ENCODE measurements at regions not wholly inside any gene's neighbourhood (a gene's known extent, or its start where the extent isn't known, plus 50 kb on each side); places are given as distances from the start of the nearest gene placed in this dataset.

DNA sequence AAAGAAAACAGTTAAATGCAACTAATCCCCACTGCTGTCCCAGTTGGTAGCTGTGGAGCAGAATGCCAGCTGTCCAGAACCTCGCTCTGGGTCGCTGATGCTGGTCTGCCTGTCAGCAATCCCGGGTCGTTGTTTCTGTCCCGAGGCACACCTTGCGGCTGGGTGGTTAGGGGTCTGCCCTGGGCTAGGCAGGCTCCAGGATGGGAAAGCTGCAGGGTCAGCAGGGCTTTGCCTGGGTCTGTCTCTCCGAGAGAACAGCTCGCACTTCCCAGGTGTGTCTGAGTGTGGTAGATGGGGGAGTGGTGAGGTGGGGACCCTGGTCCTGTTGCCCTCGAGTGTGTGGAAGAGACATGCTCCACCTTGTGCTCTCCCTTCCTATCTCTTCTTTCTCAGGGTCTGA, 261.2 kb downstream of the CLIC5 start:
- Histone ChIP-seq H3K4me2 (ENCODE audit: low read length) (no peak overlapping the region), H2AFZ (ENCODE audit: low read depth, low read length) (no peak overlapping the region), H3K9me3 (ENCODE audit: low read length) (no peaks in the 10 kb centered on the region), H3K27me3 (ENCODE audit: insufficient read depth, low read depth, low read length) (no peaks in the 10 kb centered on the region), H3K36me3 (ENCODE audit: insufficient read depth, low read length) (no peaks in the 10 kb centered on the region), H3K9ac (ENCODE audit: low read length) (no peak overlapping the region), H4K20me1 (ENCODE audit: insufficient read depth) (no peaks in the 10 kb centered on the region), H3F3A (ENCODE audit: insufficient read depth, low read length, poor library complexity, severe bottlenecking) (no peaks in the 10 kb centered on the region), H3K9me2 (ENCODE audit: insufficient read depth, low read length) (no peaks in the 10 kb centered on the region), H3K79me2 (replicated peaks; ENCODE audit: insufficient read depth, low read length) (no peaks in the 10 kb centered on the region), H3K4me3 (ENCODE audit: low read length) (no peak overlapping the region), H3K27ac (ENCODE audit: low read length) (no peak overlapping the region)
- TF ChIP-seq TAF1 (IDR thresholded peaks at IDR 0.05; ENCODE audit: low read depth), result no peak
- no peak for TF ChIP-seq REST (IDR thresholded peaks at IDR 0.05; ENCODE audit: borderline replicate concordance)
- TF ChIP-seq POLR2AphosphoS5 (IDR thresholded peaks at IDR 0.05), result no peak
- no peak for TF ChIP-seq SMC3 (conservative IDR thresholded peaks at IDR 0.05; ENCODE audit: poor library complexity)
- TF ChIP-seq EZH2 (IDR thresholded peaks at IDR 0.05; ENCODE audit: borderline replicate concordance, insufficient read depth, low read length, poor library complexity, severe bottlenecking), result no peak
- TF ChIP-seq RAD21 (conservative IDR thresholded peaks at IDR 0.05), result no peak
- no peak for TF ChIP-seq EP300 (conservative IDR thresholded peaks at IDR 0.05; ENCODE audit: poor library complexity, severe bottlenecking)
- TF ChIP-seq MXI1 (conservative IDR thresholded peaks at IDR 0.05; ENCODE audit: poor library complexity, severe bottlenecking), result no peak
- no peak for TF ChIP-seq CTCF (IDR thresholded peaks at IDR 0.05; ENCODE audit: poor library complexity, severe bottlenecking)

DNA sequence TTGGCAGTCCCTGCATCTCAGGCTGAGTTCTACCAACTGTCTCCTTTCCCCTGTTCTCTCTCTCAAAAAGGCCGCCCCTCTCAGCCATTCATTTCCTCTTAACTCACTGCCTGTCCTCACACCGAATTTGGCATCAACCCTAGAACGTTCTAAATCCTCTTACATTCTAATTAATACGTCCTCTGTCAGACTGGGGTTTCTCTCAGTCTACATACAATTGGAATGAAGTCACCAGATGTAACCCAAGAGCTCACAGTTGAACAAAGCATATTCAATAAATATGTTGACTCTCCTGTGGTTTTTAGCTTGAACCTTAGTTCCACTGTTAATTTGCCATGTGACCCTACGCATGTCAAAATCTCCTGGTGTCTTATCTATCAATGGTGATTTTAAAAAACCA, 269.6 kb downstream of the CLIC5 start:
- H4K20me1 ChIP-seq (ENCODE audit: insufficient read depth), result no peaks in the 10 kb centered on the region
- no peaks in the 10 kb centered on the region for H3K9me3 ChIP-seq (ENCODE audit: low read length)
- H3F3A ChIP-seq (ENCODE audit: insufficient read depth, low read length, poor library complexity, severe bottlenecking), result no peaks in the 10 kb centered on the region
- H2AFZ ChIP-seq (ENCODE audit: low read depth, low read length), result no peak overlapping the region
- H3K27ac ChIP-seq (ENCODE audit: low read length), result no peak overlapping the region
- TF ChIP-seq REST (IDR thresholded peaks at IDR 0.05; ENCODE audit: borderline replicate concordance) (no peak), MXI1 (conservative IDR thresholded peaks at IDR 0.05; ENCODE audit: poor library complexity, severe bottlenecking) (no peak), CTCF (IDR thresholded peaks at IDR 0.05; ENCODE audit: poor library complexity, severe bottlenecking) (no peak), EP300 (conservative IDR thresholded peaks at IDR 0.05; ENCODE audit: poor library complexity, severe bottlenecking) (no peak), SMC3 (conservative IDR thresholded peaks at IDR 0.05; ENCODE audit: poor library complexity) (no peak), POLR2AphosphoS5 (IDR thresholded peaks at IDR 0.05) (no peak), TAF1 (IDR thresholded peaks at IDR 0.05; ENCODE audit: low read depth) (no peak), RAD21 (conservative IDR thresholded peaks at IDR 0.05) (no peak), EZH2 (IDR thresholded peaks at IDR 0.05; ENCODE audit: borderline replicate concordance, insufficient read depth, low read length, poor library complexity, severe bottlenecking) (no peak)
- no peak overlapping the region for H3K4me2 ChIP-seq (ENCODE audit: low read length)
- H3K79me2 ChIP-seq (replicated peaks; ENCODE audit: insufficient read depth, low read length), result no peaks in the 10 kb centered on the region
- H3K9me2 ChIP-seq (ENCODE audit: insufficient read depth, low read length), result no peaks in the 10 kb centered on the region
- no peak overlapping the region for H3K4me3 ChIP-seq (ENCODE audit: low read length)
- H3K36me3 ChIP-seq (ENCODE audit: insufficient read depth, low read length), result no peaks in the 10 kb centered on the region
- H3K27me3 ChIP-seq (ENCODE audit: insufficient read depth, low read depth, low read length), result no peaks in the 10 kb centered on the region
- H3K9ac ChIP-seq (ENCODE audit: low read length), result no peak overlapping the region
